Endothelial cell (in vitro differentiated cells): ENCODE measurements at regions not wholly inside any gene's neighbourhood (a gene's known extent, or its start where the extent isn't known, plus 50 kb on each side); places are given as distances from the start of the nearest gene placed in this dataset.

ENCODE experiments used
- DNase-seq: peaks from one replicate; pipeline ENCODE4 v3.0.0; 2021; ENCODE audit warnings: low spot score
- H3K27ac Mint-ChIP-seq: one replicate; pipeline ENCODE4 v1.8.0; 2021; ENCODE audit warnings: mixed read lengths, inconsistent platforms; ENCODE audit not compliant: unreplicated experiment
- H3K27me3 Mint-ChIP-seq: one replicate; pipeline ENCODE4 v1.8.0; 2021; ENCODE audit warnings: mild to moderate bottlenecking, moderate library complexity, mixed read lengths, inconsistent platforms; ENCODE audit not compliant: unreplicated experiment
- H3K36me3 Mint-ChIP-seq: one replicate; pipeline ENCODE4 v1.8.0; 2021; ENCODE audit warnings: mild to moderate bottlenecking, low read depth, mixed read lengths, inconsistent platforms; ENCODE audit not compliant: unreplicated experiment
- H3K4me1 Mint-ChIP-seq: one replicate; pipeline ENCODE4 v1.8.0; 2021; ENCODE audit warnings: mild to moderate bottlenecking, mixed read lengths, inconsistent platforms; ENCODE audit not compliant: unreplicated experiment
- H3K4me3 Mint-ChIP-seq: one replicate; pipeline ENCODE4 v1.8.0; 2021; ENCODE audit warnings: mild to moderate bottlenecking, mixed read lengths, inconsistent platforms; ENCODE audit not compliant: unreplicated experiment
- H3K9me3 Mint-ChIP-seq: one replicate; pipeline ENCODE4 v1.8.0; 2021; ENCODE audit warnings: mixed read lengths, inconsistent platforms; ENCODE audit not compliant: unreplicated experiment
- CTCF ChIP-seq: fragments of 200-600 bp; sonication (generic); IDR thresholded peaks from one replicate; pipeline ENCODE4 v1.5.0; 2021; ENCODE audit warnings: antibody characterized with exemption; ENCODE audit not compliant: unreplicated experiment

DNA sequence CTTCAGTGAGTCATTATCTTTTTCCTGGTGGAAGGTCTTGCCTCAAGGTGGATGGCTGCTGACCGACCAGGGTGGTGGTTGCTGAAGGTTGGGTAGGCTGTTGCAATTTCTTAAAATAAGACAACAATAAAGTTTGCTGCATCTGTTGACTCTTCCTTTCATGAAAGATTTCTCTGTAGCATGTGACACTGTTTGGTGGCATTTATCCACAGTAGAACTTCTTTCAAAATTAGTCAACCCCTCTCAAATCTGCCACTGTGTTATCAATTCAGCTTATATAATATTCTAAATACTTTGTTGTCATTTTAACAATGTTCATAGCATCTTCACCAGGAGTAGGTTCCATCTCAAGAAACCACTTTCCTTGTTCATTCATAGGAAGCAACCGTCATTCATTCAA is 66.8 kb upstream of the ATXN1 start:
- no peak overlapping the region for H3K4me3 Mint-ChIP-seq
- no peak overlapping the region for H3K27ac Mint-ChIP-seq
- no peaks in the 10 kb centered on the region for H3K9me3 Mint-ChIP-seq
- no peaks in the 10 kb centered on the region for H3K27me3 Mint-ChIP-seq
- no peak for DNase-seq
- H3K36me3 Mint-ChIP-seq = no peaks in the 10 kb centered on the region
- H3K4me1 Mint-ChIP-seq = peaks cover 6% of the 10 kb centered on the region
- no peak for TF ChIP-seq CTCF

GRCh38 chr6:16827627-16828026 is 66.4 kb upstream of the ATXN1 start:
- DNase-seq = no peak
- H3K4me3 Mint-ChIP-seq = no peak overlapping the region
- H3K27me3 Mint-ChIP-seq = no peaks in the 10 kb centered on the region
- no peaks in the 10 kb centered on the region for H3K9me3 Mint-ChIP-seq
- H3K27ac Mint-ChIP-seq = no peak overlapping the region
- H3K4me1 Mint-ChIP-seq = peaks cover 6% of the 10 kb centered on the region
- H3K36me3 Mint-ChIP-seq = no peaks in the 10 kb centered on the region
- no peak for TF ChIP-seq CTCF

- no peak for TF ChIP-seq CTCF
These were observed 64.5 kb upstream of the ATXN1 start for GRCh38 chr6:16825784-16826183.

GRCh38 chr6:16824845-16825685 is 63.8 kb upstream of the ATXN1 start:
- H3K27ac Mint-ChIP-seq = no peak overlapping the region
- peaks cover 6% of the 10 kb centered on the region for H3K4me1 Mint-ChIP-seq
- DNase-seq = no peak
- H3K36me3 Mint-ChIP-seq = no peaks in the 10 kb centered on the region
- no peak for TF ChIP-seq CTCF
- H3K4me3 Mint-ChIP-seq = no peak overlapping the region
- no peaks in the 10 kb centered on the region for H3K27me3 Mint-ChIP-seq
- no peaks in the 10 kb centered on the region for H3K9me3 Mint-ChIP-seq

More at GRCh38 chr6:16825784-16826183, 64.5 kb upstream of the ATXN1 start:
- Mint-ChIP-seq H3K36me3 (no peaks in the 10 kb centered on the region), H3K4me1 (peaks cover 6% of the 10 kb centered on the region), H3K4me3 (no peak overlapping the region), H3K9me3 (no peaks in the 10 kb centered on the region), H3K27me3 (no peaks in the 10 kb centered on the region), H3K27ac (no peak overlapping the region)
- no peak for DNase-seq

GRCh38 chr6:16823718-16824352 is 62.6 kb upstream of the ATXN1 start:
- Mint-ChIP-seq H3K4me1 (peaks cover 6% of the 10 kb centered on the region), H3K27me3 (no peaks in the 10 kb centered on the region), H3K36me3 (no peaks in the 10 kb centered on the region), H3K9me3 (no peaks in the 10 kb centered on the region), H3K27ac (no peak overlapping the region), H3K4me3 (no peak overlapping the region)
- TF ChIP-seq CTCF = no peak
- DNase-seq = no peak
